ENCODE measurements at regions not wholly inside any gene's neighbourhood (a gene's known extent, or its start where the extent isn't known, plus 50 kb on each side); places are given as distances from the start of the nearest gene placed in this dataset.

- Histone ChIP-seq H3K4me1 (ENCODE audit: control insufficient read depth, insufficient read depth, low read length) (no peaks in the 10 kb centered on the region), H3K27ac (ENCODE audit: low read length) (no peak overlapping the region), H3K4me3 (ENCODE audit: low read depth in 2 of 2, low read length in 2 of 2) (no peak overlapping the region), H3K36me3 (ENCODE audit: control insufficient read depth, insufficient read depth, low read length) (no peaks in the 10 kb centered on the region), H3K27me3 (ENCODE audit: control insufficient read depth, insufficient read depth, low read length) (no peaks in the 10 kb centered on the region), H3K9me3 (ENCODE audit: control insufficient read depth, insufficient read depth, low read depth, low read length) (no peaks in the 10 kb centered on the region)
- ChIA-PET CTCF (no interaction called here), POLR2A (no interaction called here)
- DNase-seq (ENCODE audit: low read depth, low spot score): no peak
- in situ Hi-C loops (cut with HindIII; ENCODE audit: low pct_unique_long_range_greater_than_20kb, low sequenced_read_pairs): no loop called here
- no peak for ATAC-seq
- TF ChIP-seq POLR2AphosphoS5 (IDR thresholded peaks at IDR 0.05; ENCODE audit: low read depth, low read length) (no peak), REST (IDR thresholded peaks at IDR 0.05; ENCODE audit: insufficient read depth in 1 of 2, low read depth in 2 of 2, low read length in 1 of 2) (no peak), SIN3A (IDR thresholded peaks at IDR 0.05; ENCODE audit: borderline replicate concordance, insufficient read depth, low read depth, low read length) (no peak), TCF7L2 (IDR thresholded peaks at IDR 0.05; ENCODE audit: low read depth, low read length) (no peak), CTCF (IDR thresholded peaks at IDR 0.05) (no peak)
- no TSS peak for BruUV-seq (replicated peaks)
- intact Hi-C loops (cut with micrococcal nuclease; ENCODE audit: unreplicated experiment): no loop called here
Measured at GRCh38 chr4:137890812-137891211, 351.3 kb downstream of the SLC7A11 start.

GRCh38 chr4:137881641-137882040 lies 349.3 kb upstream of the PCDH18 start:
- BruUV-seq (replicated peaks): no TSS peak
- POLR2A ChIA-PET: no interaction called here

More at GRCh38 chr4:137881641-137882040, 349.3 kb upstream of the PCDH18 start:
- in situ Hi-C loops (cut with HindIII; ENCODE audit: low pct_unique_long_range_greater_than_20kb, low sequenced_read_pairs) (no loop called here), intact Hi-C loops (cut with micrococcal nuclease; ENCODE audit: unreplicated experiment) (no loop called here)
- H3K27ac ChIP-seq (ENCODE audit: low read length): no peak overlapping the region
- H3K9me3 ChIP-seq (ENCODE audit: control insufficient read depth, insufficient read depth, low read depth, low read length): no peaks in the 10 kb centered on the region
- DNase-seq (ENCODE audit: low read depth, low spot score) (no peak), ATAC-seq (no peak)
- no peaks in the 10 kb centered on the region for H3K36me3 ChIP-seq (ENCODE audit: control insufficient read depth, insufficient read depth, low read length)
- TF ChIP-seq REST (IDR thresholded peaks at IDR 0.05; ENCODE audit: insufficient read depth in 1 of 2, low read depth in 2 of 2, low read length in 1 of 2) (no peak), TCF7L2 (IDR thresholded peaks at IDR 0.05; ENCODE audit: low read depth, low read length) (no peak), POLR2AphosphoS5 (IDR thresholded peaks at IDR 0.05; ENCODE audit: low read depth, low read length) (no peak), SIN3A (IDR thresholded peaks at IDR 0.05; ENCODE audit: borderline replicate concordance, insufficient read depth, low read depth, low read length) (no peak), CTCF (IDR thresholded peaks at IDR 0.05) (no peak)
- H3K27me3 ChIP-seq (ENCODE audit: control insufficient read depth, insufficient read depth, low read length): no peaks in the 10 kb centered on the region
- CTCF ChIA-PET: no interaction called here
- H3K4me3 ChIP-seq (ENCODE audit: low read depth in 2 of 2, low read length in 2 of 2): no peak overlapping the region
- no peaks in the 10 kb centered on the region for H3K4me1 ChIP-seq (ENCODE audit: control insufficient read depth, insufficient read depth, low read length)

Data from Panc1 (cell line).